ENCODE measurements at regions not wholly inside any gene's neighbourhood (a gene's known extent, or its start where the extent isn't known, plus 50 kb on each side); places are given as distances from the start of the nearest gene placed in this dataset.

DNA sequence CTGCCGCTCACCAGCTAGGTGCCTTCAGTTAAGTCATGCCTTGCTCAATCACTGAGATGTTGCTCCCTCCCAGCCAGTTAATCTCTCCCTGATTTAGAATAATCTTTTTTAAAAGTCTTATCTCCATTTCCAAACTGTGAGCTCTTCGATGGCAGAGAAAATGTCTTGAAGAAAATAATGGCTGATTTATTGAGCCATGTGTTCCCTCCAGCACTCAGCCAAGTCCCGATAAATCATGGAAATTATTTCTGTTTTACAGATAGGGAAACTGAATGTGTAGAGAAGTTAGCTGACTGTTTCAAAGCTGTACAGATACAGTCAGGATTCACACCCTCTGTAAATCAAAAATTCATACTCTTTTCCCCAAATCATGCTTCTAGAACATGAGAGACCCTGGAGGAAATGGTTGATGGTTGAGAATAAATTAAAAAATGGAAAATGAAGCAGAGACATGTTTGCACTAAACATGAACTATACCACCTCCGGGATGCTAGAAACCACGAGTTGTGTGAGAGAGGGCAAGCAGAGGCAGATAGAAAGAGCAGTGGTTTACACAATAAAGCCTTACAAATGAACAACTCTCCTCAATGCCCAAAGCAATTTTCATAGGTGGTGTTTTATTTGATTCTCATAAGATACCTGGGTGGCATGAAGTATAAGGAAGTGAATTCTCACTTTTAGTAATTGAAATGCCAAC, 376.4 kb downstream of the PLPP3 start:
- POLR2A ChIA-PET: no interaction called here
- no peak for DNase-seq (ENCODE audit: low spot score)
- Histone ChIP-seq H4K20me1 (ENCODE audit: insufficient read depth, low read length) (no peaks in the 10 kb centered on the region), H3K4me2 (ENCODE audit: low read depth, low read length) (no peak overlapping the region), H3K4me3 (replicated peaks in 1 of 3; ENCODE audit: insufficient read depth in 1 of 3, low read depth in 2 of 3, low read length in 3 of 3) (no peak overlapping the region), H3K27ac (ENCODE audit: extremely low read length, insufficient read depth, low read length) (no peak overlapping the region), H3K27me3 (ENCODE audit: control insufficient read depth in 1 of 2, insufficient read depth in 2 of 2, low read length in 2 of 2) (no peaks in the 10 kb centered on the region), H3K36me3 (replicated peaks in 1 of 2; ENCODE audit: control insufficient read depth in 1 of 2, insufficient read depth in 2 of 2, low read length in 2 of 2) (no peaks in the 10 kb centered on the region), H3K79me2 (ENCODE audit: insufficient read depth, low read length) (no peaks in the 10 kb centered on the region), H3K9ac (ENCODE audit: insufficient read depth, low read depth, low read length) (no peak overlapping the region), H3K9me3 (ENCODE audit: low read length) (no peaks in the 10 kb centered on the region), H2AFZ (ENCODE audit: low read length) (no peak overlapping the region), H3K4me1 (ENCODE audit: insufficient read depth, low read length) (no peaks in the 10 kb centered on the region)
- no peak for ATAC-seq
- CTCF ChIA-PET (ENCODE audit: low intra/inter-chr PET ratio, low total read pairs): no interaction called here
- in situ Hi-C loops (cut with HindIII; ENCODE audit: extremely low pct_ligation_motif_present, low pct_unique_long_range_greater_than_20kb) (no loop called here), intact Hi-C loops (cut with micrococcal nuclease; ENCODE audit: unreplicated experiment) (no loop called here)
- no peak for TF ChIP-seq NCOA1 (CRISPR knock-in tag; IDR thresholded peaks at IDR 0.05)
- TF ChIP-seq KDM1A (CRISPR knock-in tag; IDR thresholded peaks at IDR 0.05): no peak
- TF ChIP-seq ARNT (IDR thresholded peaks at IDR 0.05): no peak
- TF ChIP-seq ZNF549 (CRISPR knock-in tag; IDR thresholded peaks at IDR 0.05): no peak
- TF ChIP-seq ATF7 (IDR thresholded peaks at IDR 0.05): no peak
- no peak for TF ChIP-seq ATF7 (CRISPR knock-in tag; IDR thresholded peaks at IDR 0.05)
- TF ChIP-seq ATF6 (CRISPR knock-in tag; conservative IDR thresholded peaks at IDR 0.05): no peak
- TF ChIP-seq ONECUT2 (CRISPR knock-in tag; IDR thresholded peaks at IDR 0.05): no peak
- no peak for TF ChIP-seq ZSCAN25 (CRISPR knock-in tag; IDR thresholded peaks at IDR 0.05)
- TF ChIP-seq CHD4 (IDR thresholded peaks at IDR 0.05; ENCODE audit: borderline replicate concordance, low read length): no peak
- BruUV-seq (replicated peaks): no TSS peak
- no peak for FAIRE-seq
- 65% methylated on average over 5 of the region's 5 CpGs for WGBS (ENCODE audit: low lambda C conversion rate)
